GM12878 (cell line): ENCODE measurements at regions not wholly inside any gene's neighbourhood (a gene's known extent, or its start where the extent isn't known, plus 50 kb on each side); places are given as distances from the start of the nearest gene placed in this dataset.

Experiments used
- ATAC-seq: fragments of 200-7000 bp; cut with Tn5 transposase; 3 replicates; pipeline ENCODE4 v1.9.1; 2020; ENCODE audit warnings: mild to moderate bottlenecking, moderate library complexity
- BruUV-seq: library from RNA; stranded (reverse); fragments of 400-500 nt; replicated peaks from 2 replicates; lab custom pipeline; 2021; lab: Mats Ljungman, UMichigan
- CTCF ChIA-PET: fragments of 300-600 bp; sonication (Branson Sonifier 250); formaldehyde crosslinking; extraction: SDS; loops from one replicate; lab custom pipeline; 2021; ENCODE audit warnings: inconsistent platforms; lab: Yijun Ruan, JAX
- POLR2A ChIA-PET: fragments of 350-600 bp; formaldehyde crosslinking; extraction: SDS; loops from one replicate; lab custom pipeline; 2021; ENCODE audit warnings: inconsistent platforms; lab: Charles Lee
- RAD21 ChIA-PET: fragments of 300-600 bp; sonication (Branson Sonifier 250); formaldehyde crosslinking; loops from one replicate; lab custom pipeline; 2023; ENCODE audit warnings: antibody characterized with exemption; ENCODE audit not compliant: unreplicated experiment; lab: Charles Lee
- SMC1A ChIA-PET: fragments of 300-600 bp; sonication (Branson Sonifier 250); formaldehyde crosslinking; loops from one replicate; lab custom pipeline; 2023; ENCODE audit not compliant: unreplicated experiment, uncharacterized antibody; lab: Charles Lee
- DNase-seq: peaks from one replicate; pipeline ENCODE4 v3.0.0-alpha.2; 2011; ENCODE audit warnings: low read depth, low spot score
- FAIRE-seq: peaks from 3 replicates; lab custom pipeline; 2011; peaks lifted over from hg19 to GRCh38; lab: Jason Lieb, UNC
- H2AFZ ChIP-seq: 2 replicates; pipeline ENCODE4 v1.6.0; 2011; ENCODE audit warnings: low read depth, low read length, control low read depth; ENCODE audit not compliant: control insufficient read depth
- H3K27ac ChIP-seq: 2 replicates; pipeline ENCODE4 v1.5.1; 2011; ENCODE audit warnings: control low read depth; ENCODE audit not compliant: control insufficient read depth, insufficient read depth
- H3K27me3 ChIP-seq, 2 experiments: replicated peaks in 1 of 2; 2 replicates each; pipeline versions ENCODE4 v1.6.0 to v1.6.1; 2011; ENCODE audit warnings: low read length in 1 of 2; ENCODE audit not compliant: control insufficient read depth in 2 of 2, insufficient read depth in 2 of 2
- H3K36me3 ChIP-seq, 2 experiments: 2 replicates each; pipeline ENCODE4 v1.5.1; 2011; ENCODE audit warnings: low read length in 1 of 2; ENCODE audit not compliant: control insufficient read depth in 2 of 2, insufficient read depth in 2 of 2
- H3K4me1 ChIP-seq: 2 replicates; pipeline ENCODE4 v1.6.1; 2011; ENCODE audit warnings: mild to moderate bottlenecking, low read length, moderate library complexity, mixed read lengths; ENCODE audit not compliant: control insufficient read depth, insufficient read depth
- H3K4me2 ChIP-seq: 2 replicates; pipeline ENCODE4 v1.6.0; 2011; ENCODE audit warnings: control low read depth; ENCODE audit not compliant: control insufficient read depth, insufficient read depth
- H3K4me3 ChIP-seq: fragments of 200-600 bp; sonication (generic); 2 replicates; pipeline ENCODE4 v1.5.1; 2016
- H3K79me2 ChIP-seq: 2 replicates; pipeline ENCODE4 v1.6.0; 2011; ENCODE audit warnings: low read length; ENCODE audit not compliant: control insufficient read depth, insufficient read depth
- H3K9ac ChIP-seq: 2 replicates; pipeline ENCODE4 v1.8.0; 2011; ENCODE audit warnings: low read length, control low read depth, mixed read lengths; ENCODE audit not compliant: control insufficient read depth, insufficient read depth
- H3K9me3 ChIP-seq: replicated peaks from 3 replicates; pipeline ENCODE4 v1.5.1; 2011; ENCODE audit warnings: mild to moderate bottlenecking, low read length; ENCODE audit not compliant: control insufficient read depth, insufficient read depth
- H4K20me1 ChIP-seq: 2 replicates; pipeline ENCODE4 v1.6.0; 2011; ENCODE audit not compliant: control insufficient read depth, insufficient read depth
- CHD2 ChIP-seq: IDR thresholded peaks from 2 replicates; pipeline ENCODE4 v1.6.1; 2011; ENCODE audit warnings: low read depth, low read length, improper control_type of control experiment, borderline replicate concordance
- CREM ChIP-seq: IDR thresholded peaks from 2 replicates; pipeline ENCODE4 v1.6.1; 2014; ENCODE audit warnings: antibody characterized with exemption, low read depth
- EP300 ChIP-seq, 2 experiments: fragments of 150-350 bp in 1 of 2; IDR thresholded peaks; 2 replicates each; pipeline ENCODE4 v1.6.1; 2011 to 2012; ENCODE audit warnings: low read depth in 2 of 2, low read length in 2 of 2, borderline replicate concordance in 1 of 2, improper control_type of control experiment in 1 of 2, inconsistent platforms in 1 of 2; ENCODE audit not compliant: control insufficient read depth in 1 of 2
- FOS ChIP-seq: IDR thresholded peaks from 3 replicates; pipeline ENCODE4 v1.6.1; 2011; ENCODE audit warnings: borderline replicate concordance; ENCODE audit not compliant: insufficient read length; ENCODE audit errors: extremely low read depth
- MYB ChIP-seq: fragments of 150-350 bp; IDR thresholded peaks from 2 replicates; pipeline ENCODE4 v1.6.1; 2014; ENCODE audit warnings: mild to moderate bottlenecking, low read depth, low read length, borderline replicate concordance
- RCOR1 ChIP-seq: conservative IDR thresholded peaks from 2 replicates; pipeline ENCODE4 v1.6.1; 2012; ENCODE audit warnings: low read depth, low read length, improper control_type of control experiment
- TAF1 ChIP-seq: IDR thresholded peaks from 2 replicates; pipeline ENCODE4 v1.6.1; 2011; ENCODE audit warnings: mild to moderate bottlenecking, low read depth, low read length, borderline replicate concordance
- YY1 ChIP-seq: IDR thresholded peaks from 2 replicates; pipeline ENCODE4 v1.6.1; 2011; ENCODE audit warnings: low read depth, mild to moderate bottlenecking, low read length
- WGBS: methylation state at CpG from one replicate; pipeline ENCODE4 v1.1.6; 2016; ENCODE audit warnings: low lambda C conversion rate; ENCODE audit not compliant: insufficient replicate concordance, insufficient coverage; ENCODE audit errors: missing lambda C conversion rate; 5-methylcytosine and 5-hydroxymethylcytosine counted together
- in situ Hi-C: fragments of 300-500 bp; cut with MboI; formaldehyde crosslinking; loops from 9 replicates; pipeline ENCODE4 v1.14.3; 2018; ENCODE audit warnings: mixed read lengths
- intact Hi-C: fragments of 100-400 bp; cut with micrococcal nuclease; formaldehyde crosslinking; loops from one replicate; pipeline ENCODE4 v1.14.2; 2022; ENCODE audit not compliant: unreplicated experiment
- TF ChIP-seq, protein P1 (sequence below): fragments of 450-650 bp; IDR thresholded peaks from 2 replicates; pipeline ENCODE4 v1.6.1; 2016; ENCODE audit warnings: mild to moderate bottlenecking, moderate library complexity, borderline replicate concordance
- TF ChIP-seq, protein P2 (sequence below): fragments of 450-650 bp; IDR thresholded peaks from 2 replicates; pipeline ENCODE4 v1.6.1; 2017; ENCODE audit warnings: mild to moderate bottlenecking, moderate library complexity
- TF ChIP-seq, protein P3 (sequence below): fragments of 450-650 bp; IDR thresholded peaks from 2 replicates; pipeline ENCODE4 v1.6.1; 2018; ENCODE audit warnings: mild to moderate bottlenecking, low read depth, moderate library complexity; ENCODE audit not compliant: partially characterized antibody

DNA sequence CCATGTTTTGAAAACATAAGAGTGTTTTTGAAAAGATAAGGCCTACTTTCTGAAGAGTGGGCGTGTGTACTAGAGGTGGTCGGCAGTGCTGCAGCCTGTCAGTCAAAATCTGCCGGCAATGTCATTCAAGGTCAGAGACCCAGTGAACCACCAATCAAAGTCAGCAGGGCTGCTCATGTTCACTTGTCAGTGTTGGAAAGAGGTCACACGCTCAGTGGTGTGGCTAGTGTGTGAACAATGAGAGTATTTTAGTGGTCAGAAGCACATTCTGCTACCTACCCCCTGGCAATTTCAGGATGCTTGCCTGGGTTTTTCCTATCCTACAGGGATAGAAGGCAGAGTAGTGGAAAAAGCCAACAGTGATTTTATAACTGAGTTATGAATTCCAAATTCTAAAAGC is 278.5 kb upstream of the ONECUT1 start:
- Histone ChIP-seq H3K36me3 (no peaks in the 10 kb centered on the region), H3K4me2 (no peak overlapping the region), H3K4me3 (no peak overlapping the region), H3K27ac (no peak overlapping the region), H3K9ac (no peak overlapping the region), H3K27me3 (no peaks in the 10 kb centered on the region), H2AFZ (no peak overlapping the region), H3K4me1 (no peaks in the 10 kb centered on the region), H3K9me3 (no peaks in the 10 kb centered on the region), H4K20me1 (no peaks in the 10 kb centered on the region), H3K79me2 (no peaks in the 10 kb centered on the region)
- intact Hi-C loops, result no loop called here
- POLR2A ChIA-PET, result interaction anchor here (0.6 kb wide), 1 partner anchor 1864 kb away, joined by 3 read pairs; no protein-coding TSS in a partner anchor
- BruUV-seq, result no TSS peak
- RAD21 ChIA-PET, result no interaction called here
- CTCF ChIA-PET, result no interaction called here
- ATAC-seq (no peak), FAIRE-seq (no peak), DNase-seq (no peak)
- WGBS, result 8% methylated on average over 4 of the region's 4 CpGs
- in situ Hi-C loops, result no loop called here
- SMC1A ChIA-PET, result no interaction called here
- TF ChIP-seq MYB (no peak), RCOR1 (no peak), CREM (no peak), CHD2 (no peak), TAF1 (no peak), EP300 (IDR thresholded peaks at IDR 0.05; ENCODE audit: borderline replicate concordance in 1 of 2, control insufficient read depth in 1 of 2, low read depth in 2 of 2, low read length in 2 of 2) (no peak), YY1 (no peak), FOS (no peak)
- TF ChIP-seq, protein P1, sequence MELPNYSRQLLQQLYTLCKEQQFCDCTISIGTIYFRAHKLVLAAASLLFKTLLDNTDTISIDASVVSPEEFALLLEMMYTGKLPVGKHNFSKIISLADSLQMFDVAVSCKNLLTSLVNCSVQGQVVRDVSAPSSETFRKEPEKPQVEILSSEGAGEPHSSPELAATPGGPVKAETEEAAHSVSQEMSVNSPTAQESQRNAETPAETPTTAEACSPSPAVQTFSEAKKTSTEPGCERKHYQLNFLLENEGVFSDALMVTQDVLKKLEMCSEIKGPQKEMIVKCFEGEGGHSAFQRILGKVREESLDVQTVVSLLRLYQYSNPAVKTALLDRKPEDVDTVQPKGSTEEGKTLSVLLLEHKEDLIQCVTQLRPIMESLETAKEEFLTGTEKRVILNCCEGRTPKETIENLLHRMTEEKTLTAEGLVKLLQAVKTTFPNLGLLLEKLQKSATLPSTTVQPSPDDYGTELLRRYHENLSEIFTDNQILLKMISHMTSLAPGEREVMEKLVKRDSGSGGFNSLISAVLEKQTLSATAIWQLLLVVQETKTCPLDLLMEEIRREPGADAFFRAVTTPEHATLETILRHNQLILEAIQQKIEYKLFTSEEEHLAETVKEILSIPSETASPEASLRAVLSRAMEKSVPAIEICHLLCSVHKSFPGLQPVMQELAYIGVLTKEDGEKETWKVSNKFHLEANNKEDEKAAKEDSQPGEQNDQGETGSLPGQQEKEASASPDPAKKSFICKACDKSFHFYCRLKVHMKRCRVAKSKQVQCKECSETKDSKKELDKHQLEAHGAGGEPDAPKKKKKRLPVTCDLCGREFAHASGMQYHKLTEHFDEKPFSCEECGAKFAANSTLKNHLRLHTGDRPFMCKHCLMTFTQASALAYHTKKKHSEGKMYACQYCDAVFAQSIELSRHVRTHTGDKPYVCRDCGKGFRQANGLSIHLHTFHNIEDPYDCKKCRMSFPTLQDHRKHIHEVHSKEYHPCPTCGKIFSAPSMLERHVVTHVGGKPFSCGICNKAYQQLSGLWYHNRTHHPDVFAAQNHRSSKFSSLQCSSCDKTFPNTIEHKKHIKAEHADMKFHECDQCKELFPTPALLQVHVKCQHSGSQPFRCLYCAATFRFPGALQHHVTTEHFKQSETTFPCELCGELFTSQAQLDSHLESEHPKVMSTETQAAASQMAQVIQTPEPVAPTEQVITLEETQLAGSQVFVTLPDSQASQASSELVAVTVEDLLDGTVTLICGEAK, result no peak
- TF ChIP-seq, protein P2, sequence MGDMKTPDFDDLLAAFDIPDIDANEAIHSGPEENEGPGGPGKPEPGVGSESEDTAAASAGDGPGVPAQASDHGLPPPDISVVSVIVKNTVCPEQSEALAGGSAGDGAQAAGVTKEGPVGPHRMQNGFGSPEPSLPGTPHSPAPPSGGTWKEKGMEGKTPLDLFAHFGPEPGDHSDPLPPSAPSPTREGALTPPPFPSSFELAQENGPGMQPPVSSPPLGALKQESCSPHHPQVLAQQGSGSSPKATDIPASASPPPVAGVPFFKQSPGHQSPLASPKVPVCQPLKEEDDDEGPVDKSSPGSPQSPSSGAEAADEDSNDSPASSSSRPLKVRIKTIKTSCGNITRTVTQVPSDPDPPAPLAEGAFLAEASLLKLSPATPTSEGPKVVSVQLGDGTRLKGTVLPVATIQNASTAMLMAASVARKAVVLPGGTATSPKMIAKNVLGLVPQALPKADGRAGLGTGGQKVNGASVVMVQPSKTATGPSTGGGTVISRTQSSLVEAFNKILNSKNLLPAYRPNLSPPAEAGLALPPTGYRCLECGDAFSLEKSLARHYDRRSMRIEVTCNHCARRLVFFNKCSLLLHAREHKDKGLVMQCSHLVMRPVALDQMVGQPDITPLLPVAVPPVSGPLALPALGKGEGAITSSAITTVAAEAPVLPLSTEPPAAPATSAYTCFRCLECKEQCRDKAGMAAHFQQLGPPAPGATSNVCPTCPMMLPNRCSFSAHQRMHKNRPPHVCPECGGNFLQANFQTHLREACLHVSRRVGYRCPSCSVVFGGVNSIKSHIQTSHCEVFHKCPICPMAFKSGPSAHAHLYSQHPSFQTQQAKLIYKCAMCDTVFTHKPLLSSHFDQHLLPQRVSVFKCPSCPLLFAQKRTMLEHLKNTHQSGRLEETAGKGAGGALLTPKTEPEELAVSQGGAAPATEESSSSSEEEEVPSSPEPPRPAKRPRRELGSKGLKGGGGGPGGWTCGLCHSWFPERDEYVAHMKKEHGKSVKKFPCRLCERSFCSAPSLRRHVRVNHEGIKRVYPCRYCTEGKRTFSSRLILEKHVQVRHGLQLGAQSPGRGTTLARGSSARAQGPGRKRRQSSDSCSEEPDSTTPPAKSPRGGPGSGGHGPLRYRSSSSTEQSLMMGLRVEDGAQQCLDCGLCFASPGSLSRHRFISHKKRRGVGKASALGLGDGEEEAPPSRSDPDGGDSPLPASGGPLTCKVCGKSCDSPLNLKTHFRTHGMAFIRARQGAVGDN, result no peak
- TF ChIP-seq, protein P3, sequence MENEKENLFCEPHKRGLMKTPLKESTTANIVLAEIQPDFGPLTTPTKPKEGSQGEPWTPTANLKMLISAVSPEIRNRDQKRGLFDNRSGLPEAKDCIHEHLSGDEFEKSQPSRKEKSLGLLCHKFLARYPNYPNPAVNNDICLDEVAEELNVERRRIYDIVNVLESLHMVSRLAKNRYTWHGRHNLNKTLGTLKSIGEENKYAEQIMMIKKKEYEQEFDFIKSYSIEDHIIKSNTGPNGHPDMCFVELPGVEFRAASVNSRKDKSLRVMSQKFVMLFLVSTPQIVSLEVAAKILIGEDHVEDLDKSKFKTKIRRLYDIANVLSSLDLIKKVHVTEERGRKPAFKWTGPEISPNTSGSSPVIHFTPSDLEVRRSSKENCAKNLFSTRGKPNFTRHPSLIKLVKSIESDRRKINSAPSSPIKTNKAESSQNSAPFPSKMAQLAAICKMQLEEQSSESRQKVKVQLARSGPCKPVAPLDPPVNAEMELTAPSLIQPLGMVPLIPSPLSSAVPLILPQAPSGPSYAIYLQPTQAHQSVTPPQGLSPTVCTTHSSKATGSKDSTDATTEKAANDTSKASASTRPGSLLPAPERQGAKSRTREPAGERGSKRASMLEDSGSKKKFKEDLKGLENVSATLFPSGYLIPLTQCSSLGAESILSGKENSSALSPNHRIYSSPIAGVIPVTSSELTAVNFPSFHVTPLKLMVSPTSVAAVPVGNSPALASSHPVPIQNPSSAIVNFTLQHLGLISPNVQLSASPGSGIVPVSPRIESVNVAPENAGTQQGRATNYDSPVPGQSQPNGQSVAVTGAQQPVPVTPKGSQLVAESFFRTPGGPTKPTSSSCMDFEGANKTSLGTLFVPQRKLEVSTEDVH, result no peak
